Progenitor cell of endocrine pancreas (in vitro differentiated cells): ENCODE measurements at regions not wholly inside any gene's neighbourhood (a gene's known extent, or its start where the extent isn't known, plus 50 kb on each side); places are given as distances from the start of the nearest gene placed in this dataset.

Experiments
- DNase-seq: peaks from one replicate; pipeline ENCODE4 v3.0.0; 2021; ENCODE audit warnings: low spot score; ENCODE audit not compliant: unreplicated experiment
- H3K27ac Mint-ChIP-seq: 2 replicates; pipeline ENCODE4 v1.8.0; 2021; ENCODE audit warnings: mild to moderate bottlenecking, moderate library complexity, mixed read lengths
- H3K27me3 Mint-ChIP-seq: 2 replicates; pipeline ENCODE4 v1.8.0; 2021; ENCODE audit warnings: mixed read lengths
- H3K36me3 Mint-ChIP-seq: 2 replicates; pipeline ENCODE4 v1.8.0; 2022; ENCODE audit warnings: mixed read lengths; ENCODE audit not compliant: insufficient read depth
- H3K4me1 Mint-ChIP-seq: 2 replicates; pipeline ENCODE4 v1.8.0; 2021; ENCODE audit warnings: low read depth, mixed read lengths
- H3K4me3 Mint-ChIP-seq: 2 replicates; pipeline ENCODE4 v1.8.0; 2021; ENCODE audit warnings: low read depth, mild to moderate bottlenecking, moderate library complexity, mixed read lengths
- H3K9me3 Mint-ChIP-seq: 2 replicates; pipeline ENCODE4 v1.8.0; 2021; ENCODE audit warnings: low read depth, mixed read lengths
- CTCF ChIP-seq: fragments of 200-600 bp; sonication (generic); IDR thresholded peaks from one replicate; pipeline ENCODE4 v1.5.0; 2021; ENCODE audit warnings: antibody characterized with exemption, mild to moderate bottlenecking; ENCODE audit not compliant: unreplicated experiment

DNA sequence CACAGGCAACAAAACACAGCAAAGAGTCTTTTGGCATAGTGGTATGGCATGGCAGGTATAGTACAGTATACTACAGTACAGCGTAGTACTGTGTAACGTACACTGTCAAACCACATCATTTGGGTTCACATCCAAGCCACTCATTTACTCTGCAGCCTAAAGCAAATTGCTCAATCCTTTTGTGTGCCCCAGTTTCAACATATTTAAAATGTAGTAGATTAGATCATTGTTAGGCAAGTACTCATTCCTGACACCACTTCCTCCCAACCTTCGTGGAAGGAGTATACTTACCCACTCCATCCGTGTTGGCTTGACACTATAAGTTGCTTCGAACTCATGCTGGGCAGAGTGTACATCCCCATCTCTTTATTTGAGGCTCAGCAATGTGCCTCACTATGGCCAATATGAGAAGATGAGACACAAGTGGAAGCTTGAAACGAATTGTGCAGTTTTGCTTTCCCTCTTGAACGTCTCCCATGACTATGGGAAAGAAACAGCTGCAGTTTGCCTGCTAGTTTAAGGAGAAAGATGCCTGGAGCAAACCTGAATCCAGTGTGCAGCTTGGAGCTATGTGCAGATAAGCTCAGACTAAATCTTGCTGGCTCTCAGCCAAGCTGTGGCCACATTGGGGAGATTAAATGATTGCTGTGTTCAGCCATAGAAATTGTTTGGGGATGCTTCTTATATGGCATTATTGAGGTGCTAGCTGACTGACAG is 85.7 kb upstream of the TBL1X start:
- no peak for TF ChIP-seq CTCF
- Mint-ChIP-seq H3K9me3 (peaks cover 25% of the 10 kb centered on the region), H3K36me3 (no peaks in the 10 kb centered on the region), H3K27me3 (no peaks in the 10 kb centered on the region), H3K4me1 (no peaks in the 10 kb centered on the region), H3K4me3 (no peak overlapping the region), H3K27ac (no peak overlapping the region)
- DNase-seq: no peak

- Mint-ChIP-seq H3K27ac (no peak overlapping the region), H3K36me3 (no peaks in the 10 kb centered on the region), H3K27me3 (no peaks in the 10 kb centered on the region), H3K4me3 (no peak overlapping the region), H3K9me3 (peaks cover 22% of the 10 kb centered on the region), H3K4me1 (no peaks in the 10 kb centered on the region)
- no peak for TF ChIP-seq CTCF
- DNase-seq: no peak
Observed at GRCh38 chrX:9379697-9380551, 84.9 kb upstream of the TBL1X start.

DNA sequence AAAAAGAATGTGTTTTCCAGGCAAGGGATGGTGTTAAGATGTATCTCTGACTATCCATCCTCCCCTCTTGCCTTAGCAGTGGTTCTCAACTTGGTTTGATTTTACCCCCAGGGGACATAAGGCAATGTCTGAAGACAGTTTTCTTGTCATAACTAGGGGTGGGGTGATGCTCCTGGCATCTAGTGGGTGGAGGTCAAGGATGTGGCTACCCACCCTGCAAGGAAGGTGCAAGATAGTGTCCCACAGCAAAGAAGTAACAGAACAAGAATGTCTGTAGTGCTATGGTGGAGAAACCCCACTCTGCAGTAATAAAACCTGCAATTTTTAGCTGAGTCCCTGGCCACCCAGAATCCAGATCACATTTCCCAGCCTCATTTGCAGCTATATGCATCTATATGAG is 81.2 kb upstream of the TBL1X start:
- Mint-ChIP-seq H3K27ac (no peak overlapping the region), H3K27me3 (no peaks in the 10 kb centered on the region), H3K36me3 (no peaks in the 10 kb centered on the region), H3K4me3 (no peak overlapping the region), H3K4me1 (peaks cover 4% of the 10 kb centered on the region), H3K9me3 (peaks cover 10% of the 10 kb centered on the region)
- DNase-seq: no peak
- no peak for TF ChIP-seq CTCF

GRCh38 chrX:9388450-9388849 is 76.4 kb upstream of the TBL1X start:
- Mint-ChIP-seq H3K9me3 (peaks cover 20% of the 10 kb centered on the region), H3K4me1 (peaks cover 4% of the 10 kb centered on the region), H3K27ac (no peak overlapping the region), H3K27me3 (no peaks in the 10 kb centered on the region), H3K36me3 (no peaks in the 10 kb centered on the region), H3K4me3 (no peak overlapping the region)
- no peak for DNase-seq
- TF ChIP-seq CTCF: no peak

- Mint-ChIP-seq H3K27me3 (no peaks in the 10 kb centered on the region), H3K9me3 (peaks cover 20% of the 10 kb centered on the region), H3K4me3 (no peak overlapping the region), H3K36me3 (no peaks in the 10 kb centered on the region), H3K27ac (no peak overlapping the region), H3K4me1 (peaks cover 2% of the 10 kb centered on the region)
- no peak for DNase-seq
- TF ChIP-seq CTCF: no peak
Observed at GRCh38 chrX:9390121-9390520, 74.7 kb upstream of the TBL1X start.
